ENCODE measurements at regions not wholly inside any gene's neighbourhood (a gene's known extent, or its start where the extent isn't known, plus 50 kb on each side); places are given as distances from the start of the nearest gene placed in this dataset.

DNA sequence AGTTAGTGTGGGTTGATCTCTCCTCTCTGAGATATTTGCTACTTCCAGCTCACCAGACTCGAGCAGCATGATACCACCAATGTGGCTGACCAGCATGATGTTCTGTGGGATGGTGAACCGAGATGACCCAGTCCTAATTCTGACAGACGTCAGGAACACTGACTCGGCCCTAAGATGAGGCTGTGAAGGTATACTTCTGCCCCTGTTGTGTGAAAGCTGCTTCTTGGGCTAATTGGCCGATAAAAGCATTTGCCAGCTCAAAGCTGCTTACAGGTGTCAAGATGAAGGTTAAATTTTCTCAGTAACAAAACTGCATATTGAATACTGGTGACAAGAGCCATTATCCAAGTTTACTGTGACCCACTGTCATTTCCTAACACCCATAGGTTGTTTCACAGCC lies 151.4 kb downstream of the BRD1 start:
- Mint-ChIP-seq H3K27me3 (ENCODE audit: low read depth) (peaks cover 80% of the 10 kb centered on the region), H3K4me3 (no peak overlapping the region), H3K36me3 (ENCODE audit: low read depth) (no peaks in the 10 kb centered on the region), H3K27ac (ENCODE audit: unreplicated experiment) (no peak overlapping the region), H3K9me3 (no peaks in the 10 kb centered on the region), H3K4me1 (peaks cover 13% of the 10 kb centered on the region)
- DNase-seq (ENCODE audit: low read depth, low spot score) = no peak
- TF ChIP-seq, protein P1, sequence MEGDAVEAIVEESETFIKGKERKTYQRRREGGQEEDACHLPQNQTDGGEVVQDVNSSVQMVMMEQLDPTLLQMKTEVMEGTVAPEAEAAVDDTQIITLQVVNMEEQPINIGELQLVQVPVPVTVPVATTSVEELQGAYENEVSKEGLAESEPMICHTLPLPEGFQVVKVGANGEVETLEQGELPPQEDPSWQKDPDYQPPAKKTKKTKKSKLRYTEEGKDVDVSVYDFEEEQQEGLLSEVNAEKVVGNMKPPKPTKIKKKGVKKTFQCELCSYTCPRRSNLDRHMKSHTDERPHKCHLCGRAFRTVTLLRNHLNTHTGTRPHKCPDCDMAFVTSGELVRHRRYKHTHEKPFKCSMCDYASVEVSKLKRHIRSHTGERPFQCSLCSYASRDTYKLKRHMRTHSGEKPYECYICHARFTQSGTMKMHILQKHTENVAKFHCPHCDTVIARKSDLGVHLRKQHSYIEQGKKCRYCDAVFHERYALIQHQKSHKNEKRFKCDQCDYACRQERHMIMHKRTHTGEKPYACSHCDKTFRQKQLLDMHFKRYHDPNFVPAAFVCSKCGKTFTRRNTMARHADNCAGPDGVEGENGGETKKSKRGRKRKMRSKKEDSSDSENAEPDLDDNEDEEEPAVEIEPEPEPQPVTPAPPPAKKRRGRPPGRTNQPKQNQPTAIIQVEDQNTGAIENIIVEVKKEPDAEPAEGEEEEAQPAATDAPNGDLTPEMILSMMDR (conservative IDR thresholded peaks at IDR 0.05) = no peak

DNA sequence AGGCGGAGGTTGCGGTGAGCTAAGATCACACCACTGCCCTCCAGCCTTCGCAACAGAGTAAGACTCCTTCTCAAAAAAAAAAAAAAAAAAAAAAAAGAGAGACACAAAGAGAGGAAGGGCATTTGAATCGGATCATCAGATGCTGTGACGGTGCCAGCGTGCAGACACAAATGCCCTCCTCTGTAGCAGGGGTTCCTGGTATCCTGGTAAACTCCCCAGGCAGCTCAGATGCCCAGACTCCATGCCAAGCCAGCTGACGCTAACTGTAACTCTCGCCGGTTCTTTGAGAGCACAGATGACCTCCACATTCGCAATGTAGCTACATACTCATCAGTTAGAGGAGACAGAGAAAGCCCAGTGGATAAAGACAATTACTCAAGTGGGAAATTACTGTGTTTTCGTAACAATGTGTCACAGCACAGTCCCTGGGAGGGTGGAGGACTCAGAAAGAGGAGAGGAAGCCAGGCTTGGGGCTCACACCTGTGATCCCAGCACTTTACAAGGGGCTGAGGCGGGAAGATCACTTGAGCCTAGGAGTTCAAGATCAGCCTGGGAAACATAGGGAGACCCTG lies 153.1 kb downstream of the BRD1 start:
- Mint-ChIP-seq H3K27me3 (ENCODE audit: low read depth) (peaks cover 81% of the 10 kb centered on the region), H3K36me3 (ENCODE audit: low read depth) (no peaks in the 10 kb centered on the region), H3K9me3 (no peaks in the 10 kb centered on the region), H3K4me1 (peaks cover 17% of the 10 kb centered on the region), H3K4me3 (no peak overlapping the region), H3K27ac (ENCODE audit: unreplicated experiment) (no peak overlapping the region)
- DNase-seq (ENCODE audit: low read depth, low spot score) = no peak
- TF ChIP-seq, protein P1 (conservative IDR thresholded peaks at IDR 0.05) = no peak

DNA sequence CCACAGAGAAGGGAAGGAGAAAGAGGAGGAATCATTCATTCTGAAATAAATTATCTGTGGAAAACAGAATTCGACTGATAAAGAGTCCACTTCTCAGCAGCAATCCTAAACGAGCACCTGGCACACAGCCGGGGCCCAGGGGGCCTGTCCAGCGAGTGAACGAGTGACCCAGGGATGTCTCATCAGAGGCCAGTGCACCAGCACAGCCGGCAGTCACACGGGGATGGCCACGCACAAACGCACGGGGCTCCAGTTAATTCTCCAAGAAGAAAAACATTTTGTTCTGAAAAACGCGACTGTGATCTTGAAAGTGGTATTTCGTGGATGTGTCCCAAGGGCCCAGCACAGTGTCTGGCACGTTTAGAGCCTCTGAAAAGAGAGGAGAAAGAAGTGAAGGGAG lies 154.6 kb downstream of the BRD1 start:
- no peak for DNase-seq (ENCODE audit: low read depth, low spot score)
- peaks cover 79% of the 10 kb centered on the region for H3K27me3 Mint-ChIP-seq (ENCODE audit: low read depth)
- H3K27ac Mint-ChIP-seq (ENCODE audit: unreplicated experiment) = no peak overlapping the region
- no peaks in the 10 kb centered on the region for H3K36me3 Mint-ChIP-seq (ENCODE audit: low read depth)
- no peaks in the 10 kb centered on the region for H3K9me3 Mint-ChIP-seq
- TF ChIP-seq, protein P1 (conservative IDR thresholded peaks at IDR 0.05) = no peak
- no peak overlapping the region for H3K4me3 Mint-ChIP-seq
- H3K4me1 Mint-ChIP-seq = peaks cover 12% of the 10 kb centered on the region

DNA sequence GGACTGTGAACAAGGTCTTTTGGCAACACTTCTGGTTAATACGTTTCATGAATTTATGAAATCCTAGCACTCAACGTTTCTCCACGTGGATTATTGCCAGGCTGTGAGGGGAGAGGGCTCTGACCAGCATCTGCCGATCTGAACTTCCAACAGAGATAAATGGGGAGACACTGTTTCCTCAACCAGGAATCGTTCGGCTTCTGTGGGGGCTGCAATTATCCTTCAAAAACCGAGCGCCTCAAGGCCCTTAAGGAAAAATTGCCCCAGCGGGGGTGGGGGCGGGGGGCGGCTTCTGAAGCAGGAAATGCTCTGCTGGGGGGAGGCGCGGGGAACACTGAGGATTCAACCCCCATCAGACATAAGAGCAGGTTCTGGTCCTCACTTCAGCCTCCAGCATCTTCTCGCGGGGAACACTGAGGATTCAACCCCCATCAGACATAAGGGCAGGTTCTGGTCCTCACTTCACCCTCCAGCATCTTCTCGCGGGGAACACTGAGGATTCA lies 155.6 kb downstream of the BRD1 start:
- Mint-ChIP-seq H3K4me1 (peaks cover 12% of the 10 kb centered on the region), H3K27me3 (ENCODE audit: low read depth) (peaks cover 77% of the 10 kb centered on the region), H3K27ac (ENCODE audit: unreplicated experiment) (no peak overlapping the region), H3K4me3 (peak overlapping the region; percentile 58), H3K9me3 (no peaks in the 10 kb centered on the region), H3K36me3 (ENCODE audit: low read depth) (no peaks in the 10 kb centered on the region)
- DNase-seq (ENCODE audit: low read depth, low spot score) = no peak
- TF ChIP-seq, protein P1 (conservative IDR thresholded peaks at IDR 0.05) = no peak

DNA sequence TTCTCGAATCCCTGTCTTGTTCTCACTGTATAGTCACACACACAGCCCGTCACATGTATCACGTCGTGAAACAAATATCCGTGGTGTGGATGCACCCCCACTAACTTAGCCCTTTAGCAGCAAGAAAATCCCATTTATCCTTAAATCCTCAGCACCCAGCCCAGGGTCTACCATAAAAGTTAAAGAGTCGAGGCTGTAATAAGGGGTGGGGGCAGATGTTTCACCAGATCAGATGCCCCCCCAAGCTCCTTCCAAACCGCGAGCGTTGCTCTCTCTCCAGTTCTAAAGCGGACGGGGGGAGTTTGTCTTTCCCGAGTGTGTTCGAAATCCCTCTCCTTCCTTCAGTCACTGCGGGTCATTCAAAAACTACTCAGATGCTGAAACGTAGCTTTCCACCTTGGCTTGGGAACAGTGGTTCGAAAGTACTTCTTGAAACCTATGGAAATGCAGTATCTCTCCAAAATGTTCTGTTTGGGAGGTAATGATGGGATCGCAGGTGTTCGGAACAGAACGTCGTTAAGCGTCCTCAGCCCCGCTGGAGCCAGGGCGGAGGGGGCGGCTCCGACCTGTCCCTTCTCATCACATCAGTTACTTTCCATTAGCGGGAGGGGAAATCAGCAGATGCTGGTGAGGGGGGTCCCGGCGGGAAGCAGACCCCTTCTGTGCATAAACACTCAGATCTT lies 156.2 kb downstream of the BRD1 start:
- DNase-seq (ENCODE audit: low read depth, low spot score) = no peak
- Mint-ChIP-seq H3K27me3 (ENCODE audit: low read depth) (peaks cover 78% of the 10 kb centered on the region), H3K36me3 (ENCODE audit: low read depth) (no peaks in the 10 kb centered on the region), H3K9me3 (no peaks in the 10 kb centered on the region), H3K4me3 (peak overlapping the region; percentile 58), H3K4me1 (peaks cover 12% of the 10 kb centered on the region), H3K27ac (ENCODE audit: unreplicated experiment) (no peak overlapping the region)
- TF ChIP-seq, protein P1 (conservative IDR thresholded peaks at IDR 0.05) = no peak

Data from neural crest cell (in vitro differentiated cells).